Liver (tissue), 8 donors: ENCODE measurements at regions not wholly inside any gene's neighbourhood (a gene's known extent, or its start where the extent isn't known, plus 50 kb on each side); places are given as distances from the start of the nearest gene placed in this dataset.
"Not testable (repeated sequence)": the region's sequence is repeated elsewhere in the genome, so short reads cannot be mapped to it uniquely, and the experiment has no call there.

Experiments used
- DNase-seq: peaks from one replicate; pipeline ENCODE4 v3.0.0-alpha.2; 2017; ENCODE audit warnings: low spot score
- H3K27ac ChIP-seq, 2 donors: one replicate each; pipeline ENCODE4 v1.7.0; 2013; ENCODE audit warnings: inconsistent platforms in 2 of 2, low read length in 2 of 2, control low read depth in 1 of 2, low read depth in 1 of 2, mild to moderate bottlenecking in 1 of 2
- H3K27me3 ChIP-seq, 4 donors: one replicate each; pipeline versions ENCODE4 v1.6.1 to v1.7.0; 2013; ENCODE audit warnings: low read length in 3 of 4, inconsistent platforms in 1 of 4, mild to moderate bottlenecking in 1 of 4, moderate library complexity in 1 of 4; ENCODE audit not compliant: control insufficient read depth in 4 of 4, insufficient read depth in 4 of 4
- H3K36me3 ChIP-seq, 4 donors: one replicate each; pipeline versions ENCODE4 v1.6.1 to v1.7.0; 2013; ENCODE audit warnings: low read length in 3 of 4, mild to moderate bottlenecking in 3 of 4, low read depth in 1 of 4, moderate library complexity in 1 of 4; ENCODE audit not compliant: control insufficient read depth in 4 of 4, insufficient read depth in 3 of 4
- H3K4me1 ChIP-seq, 4 donors: one replicate each; pipeline versions ENCODE4 v1.6.1 to v1.7.0; 2013; ENCODE audit warnings: low read length in 3 of 4, mild to moderate bottlenecking in 3 of 4, moderate library complexity in 1 of 4; ENCODE audit not compliant: control insufficient read depth in 4 of 4, insufficient read depth in 4 of 4
- H3K4me3 ChIP-seq, 3 donors: one replicate each; pipeline versions ENCODE4 v1.6.1 to v1.7.0; 2013; ENCODE audit warnings: low read length in 3 of 3, control low read depth in 1 of 3, low read depth in 1 of 3, mild to moderate bottlenecking in 1 of 3
- H3K9ac ChIP-seq, 2 donors: one replicate each; pipeline ENCODE4 v1.7.0; 2013; ENCODE audit warnings: low read length in 2 of 2, mild to moderate bottlenecking in 2 of 2, moderate library complexity in 2 of 2, control low read depth in 1 of 2, low read depth in 1 of 2
- H3K9me3 ChIP-seq, 4 donors: one replicate each; pipeline versions ENCODE4 v1.6.1 to v1.7.0; 2013; ENCODE audit warnings: low read length in 3 of 4; ENCODE audit not compliant: control insufficient read depth in 4 of 4
- ATF3 ChIP-seq: IDR thresholded peaks from 2 replicates; pipeline ENCODE4 v1.6.1; 2016; ENCODE audit warnings: antibody characterized with exemption
- CTCF ChIP-seq: fragments of 150-350 bp; IDR thresholded peaks from 2 replicates; pipeline ENCODE4 v1.5.1; 2017; ENCODE audit warnings: improper control_type of control experiment, low read depth, low read length; ENCODE audit not compliant: missing input control
- EGR1 ChIP-seq, 2 donors: IDR thresholded peaks; 2 replicates each; pipeline ENCODE4 v1.6.1; 2016 to 2018; ENCODE audit warnings: antibody characterized with exemption in 2 of 2, low read depth in 2 of 2
- FOXA1 ChIP-seq: IDR thresholded peaks from 2 replicates; pipeline ENCODE4 v1.6.1; 2016; ENCODE audit warnings: antibody characterized with exemption
- FOXA2 ChIP-seq: IDR thresholded peaks from 2 replicates; pipeline ENCODE4 v1.6.1; 2016; ENCODE audit warnings: antibody characterized with exemption
- GABPA ChIP-seq, 2 donors: IDR thresholded peaks in 1 of 2; conservative IDR thresholded peaks in 1 of 2; 2 replicates each; pipeline ENCODE4 v1.6.1; 2016; ENCODE audit warnings: antibody characterized with exemption in 2 of 2, mild to moderate bottlenecking in 1 of 2, moderate library complexity in 1 of 2
- HNF4A ChIP-seq, 2 donors: conservative IDR thresholded peaks; 2 replicates each; pipeline ENCODE4 v1.6.1; 2016; ENCODE audit warnings: antibody characterized with exemption in 2 of 2, mild to moderate bottlenecking in 2 of 2
- HNF4G ChIP-seq: IDR thresholded peaks from 2 replicates; pipeline ENCODE4 v1.6.1; 2016; ENCODE audit warnings: antibody characterized with exemption
- JUND ChIP-seq, 2 donors: IDR thresholded peaks; 2 replicates each; pipeline ENCODE4 v1.6.1; 2016; ENCODE audit warnings: antibody characterized with exemption in 2 of 2
- NR2F2 ChIP-seq: IDR thresholded peaks from 2 replicates; pipeline ENCODE4 v1.6.1; 2016; ENCODE audit warnings: antibody characterized with exemption
- RAD21 ChIP-seq, 2 donors: IDR thresholded peaks; 2 replicates each; pipeline ENCODE4 v1.6.1; 2016; ENCODE audit warnings: antibody characterized with exemption in 2 of 2, mild to moderate bottlenecking in 2 of 2
- REST ChIP-seq: IDR thresholded peaks from 2 replicates; pipeline ENCODE4 v1.6.1; 2016; ENCODE audit warnings: antibody characterized with exemption, mild to moderate bottlenecking
- RXRA ChIP-seq, 2 donors: IDR thresholded peaks; 2 replicates each; pipeline ENCODE4 v1.6.1; 2017 to 2018; ENCODE audit warnings: antibody characterized with exemption in 2 of 2, mild to moderate bottlenecking in 1 of 2
- YY1 ChIP-seq: IDR thresholded peaks from 2 replicates; pipeline ENCODE4 v1.6.1; 2016; ENCODE audit warnings: antibody characterized with exemption, mild to moderate bottlenecking
- ZBTB33 ChIP-seq: IDR thresholded peaks from 2 replicates; pipeline ENCODE4 v1.6.1; 2016; ENCODE audit warnings: antibody characterized with exemption
- WGBS: extraction: QIAGEN DNeasy Blood & Tissue Kit; methylation state at CpG from one replicate; pipeline ENCODE4 v1.1.7; 2013; 5-methylcytosine and 5-hydroxymethylcytosine counted together
- donor health status: healthy.
- donor health status: healthy.
- donor health status: healthy.
- donor health status: healthy.
- donor health status: healthy.

- no peak for TF ChIP-seq ATF3
Measured at GRCh38 chr6:37565267-37566110, 65.8 kb upstream of the CCDC167 start (continued).

- H3K27me3 ChIP-seq, H3K9me3 ChIP-seq, H3K27ac ChIP-seq, H3K9ac ChIP-seq, DNase-seq, H3K4me3 ChIP-seq, H3K36me3 ChIP-seq, H3K4me1 ChIP-seq: not testable (repeated sequence)
- WGBS, result 84% methylated on average over 4 of the region's 4 CpGs
Measured at GRCh38 chr6:37562926-37563288, 63.2 kb upstream of the CCDC167 start.

GRCh38 chr6:37561361-37561760 lies 61.7 kb upstream of the CCDC167 start:
- TF ChIP-seq RAD21 (IDR thresholded peaks at IDR 0.05) (no peak), CTCF (no peak), FOXA2 (no peak), YY1 (no peak), RXRA (IDR thresholded peaks at IDR 0.05) (no peak), ATF3 (no peak), EGR1 (IDR thresholded peaks at IDR 0.05; ENCODE audit: low read depth in 2 of 2) (no peak), NR2F2 (no peak), ZBTB33 (no peak), JUND (IDR thresholded peaks at IDR 0.05) (no peak), GABPA (IDR thresholded peaks at IDR 0.05 in 1 of 2, conservative IDR thresholded peaks at IDR 0.05 in 1 of 2) (no peak), REST (no peak), HNF4A (conservative IDR thresholded peaks at IDR 0.05) (no peak), FOXA1 (no peak), HNF4G (no peak)
- Histone ChIP-seq H3K9ac (no peak overlapping the region), H3K27me3 (peaks cover 0 to 6% (median 2%) of the 10 kb centered on the region in 4 donors), H3K9me3 (peaks cover 0 to 3% (median 0%) of the 10 kb centered on the region in 4 donors), H3K36me3 (no peaks in the 10 kb centered on the region), H3K4me3 (no peak overlapping the region), H3K27ac (no peak overlapping the region), H3K4me1 (peaks cover 0 to 6% (median 4%) of the 10 kb centered on the region in 4 donors)
- no peak for DNase-seq
- WGBS, result 87% methylated on average over 4 of the region's 4 CpGs
